ENCODE measurements at regions not wholly inside any gene's neighbourhood (a gene's known extent, or its start where the extent isn't known, plus 50 kb on each side); places are given as distances from the start of the nearest gene placed in this dataset.

- no peak overlapping the region for H3K4me2 ChIP-seq (replicated peaks; ENCODE audit: extremely low read depth, low read length, poor library complexity, severe bottlenecking)
- H2AFZ ChIP-seq (ENCODE audit: insufficient read depth, low read depth, low read length, poor library complexity, severe bottlenecking), result no peak overlapping the region
- no peaks in the 10 kb centered on the region for H3K27me3 ChIP-seq (ENCODE audit: control insufficient read depth in 2 of 2, insufficient read depth in 2 of 2, low read length in 2 of 2)
- DNase-seq, result no peak
- no peaks in the 10 kb centered on the region for H4K20me1 ChIP-seq (ENCODE audit: insufficient read depth, low read length)
- Mint-ChIP-seq H3K27me3 (ENCODE audit: low read depth in 3 of 3) (no peaks in the 10 kb centered on the region), H3K4me3 (no peak overlapping the region), H3K27ac (no peak overlapping the region), H3K9me3 (peaks cover 0 to 7% (median 1%) of the 10 kb centered on the region in 7 donors), H3K4me1 (peaks cover 1% of the 10 kb centered on the region), H3K36me3 (no peaks in the 10 kb centered on the region)
- H3K27ac ChIP-seq (ENCODE audit: low read depth in 1 of 2, low read length in 2 of 2), result no peak overlapping the region
- H3K4me3 ChIP-seq (replicated peaks in 1 of 3; ENCODE audit: low read depth in 2 of 3, low read length in 3 of 3), result no peak overlapping the region
- H3K79me2 ChIP-seq (ENCODE audit: insufficient read depth, low read length), result no peaks in the 10 kb centered on the region
- no peak overlapping the region for H3K9ac ChIP-seq (ENCODE audit: insufficient read depth, low read length, poor library complexity, severe bottlenecking)
- H3K9me3 ChIP-seq (replicated peaks in 1 of 2; ENCODE audit: control insufficient read depth in 1 of 2, insufficient read depth in 1 of 2, low read length in 2 of 2), result no peaks in the 10 kb centered on the region
- WGBS (ENCODE audit: insufficient coverage), result 100% methylated on average over 2 of the region's 10 CpGs
- intact Hi-C loops (cut with micrococcal nuclease), result no loop called here
- no peaks in the 10 kb centered on the region for H3K36me3 ChIP-seq (replicated peaks in 1 of 2; ENCODE audit: control insufficient read depth in 1 of 2, insufficient read depth in 2 of 2, low read length in 2 of 2)
- TF ChIP-seq CTCF (IDR thresholded peaks at IDR 0.05), result no peak
- no peaks in the 10 kb centered on the region for H3K4me1 ChIP-seq (ENCODE audit: control insufficient read depth in 1 of 2, insufficient read depth in 2 of 2, low read length in 2 of 2)
Observed at GRCh38 chr9:82255481-82256176, 267.1 kb downstream of the SPATA31D1 start.

GRCh38 chr9:82260691-82261090 lies 272.1 kb downstream of the SPATA31D1 start:
- TF ChIP-seq CTCF (IDR thresholded peaks at IDR 0.05), result no peak
- Mint-ChIP-seq H3K36me3 (no peaks in the 10 kb centered on the region), H3K4me1 (no peaks in the 10 kb centered on the region), H3K4me3 (no peak overlapping the region), H3K27ac (no peak overlapping the region), H3K9me3 (peaks cover 0 to 13% (median 7%) of the 10 kb centered on the region in 7 donors), H3K27me3 (ENCODE audit: low read depth in 3 of 3) (no peaks in the 10 kb centered on the region)
- no peaks in the 10 kb centered on the region for H3K79me2 ChIP-seq (ENCODE audit: insufficient read depth, low read length)
- no peaks in the 10 kb centered on the region for H3K9me3 ChIP-seq (replicated peaks in 1 of 2; ENCODE audit: control insufficient read depth in 1 of 2, insufficient read depth in 1 of 2, low read length in 2 of 2)
- no CpG with 5 or more reads among the region's 2 CpGs for WGBS (ENCODE audit: insufficient coverage)
- no peaks in the 10 kb centered on the region for H3K27me3 ChIP-seq (ENCODE audit: control insufficient read depth in 2 of 2, insufficient read depth in 2 of 2, low read length in 2 of 2)
- H3K4me3 ChIP-seq (replicated peaks in 1 of 3; ENCODE audit: low read depth in 2 of 3, low read length in 3 of 3), result no peak overlapping the region
- H3K4me1 ChIP-seq (ENCODE audit: control insufficient read depth in 1 of 2, insufficient read depth in 2 of 2, low read length in 2 of 2), result no peaks in the 10 kb centered on the region
- H3K9ac ChIP-seq (ENCODE audit: insufficient read depth, low read length, poor library complexity, severe bottlenecking), result no peak overlapping the region
- no peak for DNase-seq
- no peak overlapping the region for H3K27ac ChIP-seq (ENCODE audit: low read depth in 1 of 2, low read length in 2 of 2)
- H4K20me1 ChIP-seq (ENCODE audit: insufficient read depth, low read length), result no peaks in the 10 kb centered on the region
- H3K4me2 ChIP-seq (replicated peaks; ENCODE audit: extremely low read depth, low read length, poor library complexity, severe bottlenecking), result no peak overlapping the region
- no peak overlapping the region for H2AFZ ChIP-seq (ENCODE audit: insufficient read depth, low read depth, low read length, poor library complexity, severe bottlenecking)
- no peaks in the 10 kb centered on the region for H3K36me3 ChIP-seq (replicated peaks in 1 of 2; ENCODE audit: control insufficient read depth in 1 of 2, insufficient read depth in 2 of 2, low read length in 2 of 2)
- intact Hi-C loops (cut with micrococcal nuclease), result no loop called here

Data from CD14-positive monocyte (primary cell).